GM12891 (cell line): ENCODE measurements at regions not wholly inside any gene's neighbourhood (a gene's known extent, or its start where the extent isn't known, plus 50 kb on each side); places are given as distances from the start of the nearest gene placed in this dataset.
"Not testable (repeated sequence)": the region's sequence is repeated elsewhere in the genome, so short reads cannot be mapped to it uniquely, and the experiment has no call there.

Experiments
- PAX5 ChIP-seq: IDR thresholded peaks from 2 replicates; pipeline ENCODE4 v1.6.1; 2011; ENCODE audit warnings: low read length, moderate library complexity, mild to moderate bottlenecking; ENCODE audit not compliant: insufficient read depth, severe bottlenecking
- POLR2A ChIP-seq: IDR thresholded peaks from 2 replicates; pipeline ENCODE4 v1.6.1; 2011; ENCODE audit warnings: low read depth, low read length, control low read depth
- POLR2AphosphoS5 ChIP-seq: IDR thresholded peaks from 2 replicates; pipeline ENCODE4 v1.6.1; 2011; ENCODE audit warnings: low read depth, low read length, control low read depth
- SPI1 ChIP-seq: IDR thresholded peaks from 2 replicates; pipeline ENCODE4 v1.6.1; 2011; ENCODE audit warnings: low read depth, low read length, control low read depth
- TAF1 ChIP-seq: IDR thresholded peaks from 2 replicates; pipeline ENCODE4 v1.6.1; 2011; ENCODE audit warnings: low read depth, low read length, control low read depth

GRCh38 chr13:24622481-24623148 is 57.6 kb upstream of the ATP12A start:
- TF ChIP-seq POLR2A, PAX5, POLR2AphosphoS5, TAF1, SPI1: not testable (repeated sequence)
